PC-3 (cell line): ENCODE measurements at regions not wholly inside any gene's neighbourhood (a gene's known extent, or its start where the extent isn't known, plus 50 kb on each side); places are given as distances from the start of the nearest gene placed in this dataset.

Source experiments
- ATAC-seq: fragments of 200-7000 bp; cut with Tn5 transposase; 2 replicates; pipeline ENCODE4 v1.9.1; 2020; ENCODE audit warnings: mild to moderate bottlenecking, moderate library complexity
- BruUV-seq: library from RNA; stranded (reverse); fragments of 400-500 nt; replicated peaks from 2 replicates; lab custom pipeline; 2021; lab: Mats Ljungman, UMichigan
- CTCF ChIA-PET: fragments of 300-600 bp; sonication (Branson Sonifier 250); formaldehyde crosslinking; loops from one replicate; lab custom pipeline; 2022; ENCODE audit warnings: antibody characterized with exemption; lab: Charles Lee
- POLR2A ChIA-PET: fragments of 300-600 bp; sonication (Branson Sonifier 250); formaldehyde crosslinking; loops from one replicate; lab custom pipeline; 2022; ENCODE audit warnings: antibody characterized with exemption; ENCODE audit not compliant: unreplicated experiment; lab: Charles Lee
- DNase-seq: peaks from one replicate; pipeline ENCODE4 v3.0.0-alpha.2; 2015
- H2AFZ ChIP-seq: fragments of 300-600 bp; sonication (generic); 2 replicates; pipeline ENCODE4 v1.6.0; 2016; ENCODE audit warnings: antibody characterized with exemption, low read length
- H3F3A ChIP-seq: fragments of 300-600 bp; sonication (generic); one replicate; pipeline ENCODE4 v1.6.0; 2017; ENCODE audit warnings: antibody characterized with exemption, low read length, control low read depth, mild to moderate bottlenecking; ENCODE audit not compliant: unreplicated experiment
- H3K27ac ChIP-seq: fragments of 300-600 bp; sonication (generic); 2 replicates; pipeline ENCODE4 v1.5.1; 2016; ENCODE audit warnings: mild to moderate bottlenecking, low read length
- H3K27me3 ChIP-seq: fragments of 300-600 bp; sonication (generic); 2 replicates; pipeline ENCODE4 v1.6.1; 2016; ENCODE audit warnings: low read length, mixed read lengths
- H3K36me3 ChIP-seq: fragments of 300-600 bp; sonication (generic); 2 replicates; pipeline ENCODE4 v1.6.1; 2016; ENCODE audit warnings: low read depth, mixed run types, low read length, mixed read lengths
- H3K4me1 ChIP-seq: fragments of 300-600 bp; sonication (generic); 2 replicates; pipeline ENCODE4 v1.5.1; 2016; ENCODE audit warnings: low read length; ENCODE audit not compliant: insufficient read depth
- H3K4me2 ChIP-seq: fragments of 300-600 bp; sonication (generic); 2 replicates; pipeline ENCODE4 v1.6.0; 2016; ENCODE audit warnings: low read length
- H3K4me3 ChIP-seq: fragments of 300-600 bp; sonication (generic); 2 replicates; pipeline ENCODE4 v1.5.1; 2016; ENCODE audit warnings: mild to moderate bottlenecking, low read length, mixed read lengths
- H3K79me2 ChIP-seq: fragments of 300-600 bp; sonication (generic); 2 replicates; pipeline ENCODE4 v1.6.1; 2017; ENCODE audit warnings: low read length, mixed read lengths
- H3K9ac ChIP-seq: fragments of 300-600 bp; sonication (generic); 2 replicates; pipeline ENCODE4 v1.6.0; 2016; ENCODE audit warnings: mild to moderate bottlenecking, low read length
- H3K9me2 ChIP-seq: fragments of 300-600 bp; sonication (generic); replicated peaks from 2 replicates; pipeline ENCODE4 v1.6.1; 2016; ENCODE audit warnings: mixed run types, low read length, mixed read lengths
- H3K9me3 ChIP-seq: fragments of 300-600 bp; sonication (generic); 2 replicates; pipeline ENCODE4 v1.6.1; 2016; ENCODE audit warnings: low read length, mixed read lengths
- H4K20me1 ChIP-seq: fragments of 300-600 bp; sonication (generic); 2 replicates; pipeline ENCODE4 v1.6.1; 2016; ENCODE audit warnings: low read length, mixed read lengths
- CTCF ChIP-seq: fragments of 300-600 bp; sonication (generic); conservative IDR thresholded peaks from 2 replicates; pipeline ENCODE4 v1.5.1; 2017; ENCODE audit warnings: antibody characterized with exemption, low read depth, mild to moderate bottlenecking, low read length
- EZH2 ChIP-seq: fragments of 300-600 bp; sonication (generic); IDR thresholded peaks from one replicate; pipeline ENCODE4 v1.6.1; 2017; ENCODE audit warnings: antibody characterized with exemption, mild to moderate bottlenecking, low read length; ENCODE audit not compliant: unreplicated experiment
- EZH2phosphoT487 ChIP-seq: fragments of 300-600 bp; sonication (generic); IDR thresholded peaks from 2 replicates; pipeline ENCODE4 v1.6.1; 2018; ENCODE audit warnings: mild to moderate bottlenecking, antibody characterized with exemption, low read length, borderline replicate concordance
- intact Hi-C: fragments of 100-400 bp; cut with micrococcal nuclease; formaldehyde crosslinking; loops from 2 replicates; pipeline ENCODE4 v1.9.0; 2023

GRCh38 chrX:118225711-118226428, 109.3 kb upstream of the KLHL13 start:
- H4K20me1 ChIP-seq: no peaks in the 10 kb centered on the region
- CTCF ChIA-PET: interaction anchor here (1.1 kb wide), 1 partner anchor 229 kb away, joined by 5 read pairs; no protein-coding TSS in a partner anchor
- TF ChIP-seq CTCF (peak; percentile 74), EZH2phosphoT487 (no peak)
- no peaks in the 10 kb centered on the region for H3K9me2 ChIP-seq
- H3K9ac ChIP-seq: peak overlapping the region; percentile 56
- no peaks in the 10 kb centered on the region for H3F3A ChIP-seq
- H2AFZ ChIP-seq: peak overlapping the region; percentile 78
- intact Hi-C loops: loop anchor here (1.0 to 10.0 kb wide), 4 partner anchors 109 to 1731 kb away; partner anchors contain the start of gene KLHL13
- ATAC-seq (peak; percentile 74), DNase-seq (peak; percentile 45)
- H3K4me2 ChIP-seq: peak overlapping the region; percentile 75
- no peaks in the 10 kb centered on the region for H3K79me2 ChIP-seq
- H3K27ac ChIP-seq: peak overlapping the region; percentile 82
- H3K4me3 ChIP-seq: peak overlapping the region; percentile 36
- H3K27me3 ChIP-seq: no peaks in the 10 kb centered on the region
- H3K9me3 ChIP-seq: no peaks in the 10 kb centered on the region
- H3K36me3 ChIP-seq: no peaks in the 10 kb centered on the region
- POLR2A ChIA-PET: interaction anchor here (0.9 kb wide), 1 partner anchor 26 kb away, joined by 3 read pairs; no protein-coding TSS in a partner anchor
- H3K4me1 ChIP-seq: peaks cover 13% of the 10 kb centered on the region; the same call in 1 of the 2 replicates
- BruUV-seq: no TSS peak

DNA sequence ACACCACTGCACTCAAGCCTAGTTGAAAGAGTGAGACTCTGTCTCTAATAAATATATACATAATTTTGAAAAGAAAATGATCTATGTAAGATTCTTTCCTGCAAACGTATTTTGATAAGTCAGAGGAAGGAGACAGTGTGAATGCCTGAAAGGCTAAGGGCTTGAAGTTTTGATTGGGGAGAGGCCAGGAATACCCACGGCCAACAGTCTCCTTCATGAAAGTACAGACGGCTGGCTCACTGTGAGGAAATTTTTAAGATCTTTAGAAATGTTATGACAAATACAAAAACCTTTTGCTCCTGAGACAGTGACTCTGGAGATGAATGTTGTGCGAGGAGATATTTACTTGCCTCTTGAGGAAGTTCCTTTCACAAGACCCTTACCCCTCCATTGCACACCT, 111.4 kb upstream of the KLHL13 start:
- ChIA-PET POLR2A (no interaction called here), CTCF (no interaction called here)
- H3K4me1 ChIP-seq: peaks cover 13% of the 10 kb centered on the region; the same call in 1 of the 2 replicates
- no peak overlapping the region for H3K4me2 ChIP-seq
- no peak for ATAC-seq
- no peaks in the 10 kb centered on the region for H3K9me2 ChIP-seq
- H3K79me2 ChIP-seq: no peaks in the 10 kb centered on the region
- no peaks in the 10 kb centered on the region for H3F3A ChIP-seq
- H3K9ac ChIP-seq: no peak overlapping the region
- H3K4me3 ChIP-seq: no peak overlapping the region
- no peak overlapping the region for H2AFZ ChIP-seq
- DNase-seq: no peak
- intact Hi-C loops: loop anchor here (10.0 kb wide), 1 partner anchor 1733 kb away; no protein-coding TSS in a partner anchor
- H3K27me3 ChIP-seq: no peaks in the 10 kb centered on the region
- H3K9me3 ChIP-seq: no peaks in the 10 kb centered on the region
- no peaks in the 10 kb centered on the region for H3K36me3 ChIP-seq
- BruUV-seq: no TSS peak
- no peaks in the 10 kb centered on the region for H4K20me1 ChIP-seq
- TF ChIP-seq CTCF: no peak
- no peak for TF ChIP-seq EZH2phosphoT487
- TF ChIP-seq EZH2: no peak
- no peak overlapping the region for H3K27ac ChIP-seq

DNA sequence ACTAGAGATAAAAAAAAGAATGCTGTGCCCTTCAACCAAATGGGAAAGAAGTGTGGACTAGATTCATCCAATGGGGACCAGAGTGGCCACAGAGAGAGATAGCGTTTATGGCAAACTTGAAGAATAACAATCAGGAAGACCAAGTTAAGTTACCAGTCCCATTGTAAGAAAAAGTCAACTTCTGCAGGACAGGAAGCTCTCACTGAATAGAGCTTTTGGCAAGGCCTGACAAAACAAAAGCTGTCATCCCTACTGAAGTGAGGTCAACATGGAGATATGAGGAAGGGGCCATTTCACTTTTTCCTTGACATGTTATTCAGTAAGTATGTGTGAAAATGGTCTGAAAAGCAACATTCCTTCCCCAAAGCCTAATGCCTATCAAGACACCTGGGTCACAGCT, 111.8 kb upstream of the KLHL13 start:
- H3F3A ChIP-seq: no peaks in the 10 kb centered on the region
- H3K27me3 ChIP-seq: no peaks in the 10 kb centered on the region
- H3K27ac ChIP-seq: no peak overlapping the region
- H3K4me1 ChIP-seq: peaks cover 13% of the 10 kb centered on the region; the same call in 1 of the 2 replicates
- TF ChIP-seq EZH2 (no peak), CTCF (no peak), EZH2phosphoT487 (no peak)
- no peak overlapping the region for H2AFZ ChIP-seq
- POLR2A ChIA-PET: no interaction called here
- H3K9me3 ChIP-seq: no peaks in the 10 kb centered on the region
- no peak overlapping the region for H3K9ac ChIP-seq
- DNase-seq (no peak), ATAC-seq (no peak)
- CTCF ChIA-PET: no interaction called here
- no peak overlapping the region for H3K4me2 ChIP-seq
- intact Hi-C loops: loop anchor here (10.0 kb wide), 1 partner anchor 1734 kb away; no protein-coding TSS in a partner anchor
- no peak overlapping the region for H3K4me3 ChIP-seq
- no peaks in the 10 kb centered on the region for H4K20me1 ChIP-seq
- no peaks in the 10 kb centered on the region for H3K9me2 ChIP-seq
- no TSS peak for BruUV-seq
- H3K36me3 ChIP-seq: no peaks in the 10 kb centered on the region
- H3K79me2 ChIP-seq: no peaks in the 10 kb centered on the region
